AG09319 (cell line): ENCODE measurements at regions not wholly inside any gene's neighbourhood (a gene's known extent, or its start where the extent isn't known, plus 50 kb on each side); places are given as distances from the start of the nearest gene placed in this dataset.

ENCODE experiments used
- DNase-seq: peaks from one replicate; pipeline ENCODE4 v3.0.0-alpha.2; 2010; ENCODE audit warnings: low read depth; ENCODE audit errors: extremely low read depth
- CTCF ChIP-seq: IDR thresholded peaks from 2 replicates; pipeline ENCODE4 v1.5.1; 2011; ENCODE audit warnings: low read depth, mild to moderate bottlenecking, inconsistent platforms, low read length, moderate library complexity

- no peak for DNase-seq
- no peak for TF ChIP-seq CTCF
These were observed 129.2 kb upstream of the PAK3 start for GRCh38 chrX:110966839-110967238.

DNA sequence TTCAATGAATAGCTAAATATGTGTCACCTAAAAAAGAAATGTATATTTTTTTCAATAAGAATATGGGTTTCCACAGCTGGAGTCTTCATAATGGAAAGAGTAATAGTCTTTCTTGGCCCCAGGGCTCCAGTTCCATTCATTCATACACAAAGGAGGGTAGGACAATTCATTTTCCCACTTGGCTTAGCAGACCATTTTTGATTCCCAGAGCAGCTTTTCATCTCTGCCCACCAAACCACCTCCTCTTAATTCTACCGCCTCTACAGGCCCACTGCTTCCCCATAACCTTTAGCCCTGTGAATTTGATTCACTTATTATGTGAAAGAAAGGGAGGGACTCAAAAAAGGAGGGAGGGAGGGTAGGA, 129.9 kb upstream of the PAK3 start:
- no peak for TF ChIP-seq CTCF

DNA sequence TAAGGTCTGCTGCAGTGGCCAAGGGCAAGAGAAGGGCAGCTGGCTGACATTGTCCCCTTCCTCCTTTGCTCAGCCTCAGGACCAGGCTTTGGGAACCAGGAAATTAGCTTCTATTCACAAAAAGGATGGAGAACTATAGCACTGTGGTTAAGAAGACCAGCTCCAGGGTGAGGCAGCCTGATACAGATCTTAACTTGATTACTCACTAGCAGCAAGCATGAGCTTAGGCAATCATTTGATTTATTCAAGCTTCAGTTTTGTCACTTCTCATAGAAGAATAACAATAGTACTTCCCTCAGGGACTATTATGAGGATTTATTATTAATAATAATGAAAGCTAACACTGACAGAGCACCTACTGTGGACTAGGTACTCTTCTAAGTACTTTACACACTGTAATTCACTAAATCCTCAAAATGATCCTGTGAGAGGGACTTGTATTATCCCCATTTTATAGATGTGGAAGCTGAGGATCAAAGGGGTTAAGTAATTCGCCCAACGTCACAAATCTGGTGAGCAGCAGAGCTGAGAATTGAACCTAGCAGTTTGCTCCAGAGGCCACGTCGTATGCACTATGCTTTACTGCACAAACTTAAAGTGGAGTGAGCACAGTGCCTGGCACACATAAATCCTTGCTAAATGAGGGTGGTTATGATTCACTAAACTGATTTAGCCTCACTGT, 130.4 kb upstream of the PAK3 start:
- DNase-seq, result no peak
- TF ChIP-seq CTCF, result no peak

More for the DNA sequence above, 129.9 kb upstream of the PAK3 start:
- no peak for DNase-seq

DNA sequence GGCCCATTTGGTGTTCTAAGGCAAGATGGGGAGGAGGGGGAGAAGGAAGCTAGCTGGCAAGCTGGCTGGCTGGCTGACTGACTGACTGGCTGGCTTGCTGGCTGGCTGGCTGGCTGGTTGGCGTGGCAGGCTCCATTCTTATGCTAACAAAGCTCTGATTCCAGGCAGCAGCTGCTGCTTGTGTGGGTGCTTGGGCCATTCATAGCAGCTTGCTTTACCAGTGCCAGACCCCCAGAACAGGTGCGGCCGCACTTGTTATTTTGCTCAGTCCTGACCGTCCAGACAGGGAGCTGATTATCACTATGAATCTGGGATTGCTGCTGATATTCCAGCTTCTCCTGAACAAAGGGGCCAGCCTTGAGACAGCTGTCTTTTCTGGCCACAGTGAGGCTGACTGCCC, 131.2 kb upstream of the PAK3 start:
- no peak for DNase-seq
- TF ChIP-seq CTCF, result no peak

DNA sequence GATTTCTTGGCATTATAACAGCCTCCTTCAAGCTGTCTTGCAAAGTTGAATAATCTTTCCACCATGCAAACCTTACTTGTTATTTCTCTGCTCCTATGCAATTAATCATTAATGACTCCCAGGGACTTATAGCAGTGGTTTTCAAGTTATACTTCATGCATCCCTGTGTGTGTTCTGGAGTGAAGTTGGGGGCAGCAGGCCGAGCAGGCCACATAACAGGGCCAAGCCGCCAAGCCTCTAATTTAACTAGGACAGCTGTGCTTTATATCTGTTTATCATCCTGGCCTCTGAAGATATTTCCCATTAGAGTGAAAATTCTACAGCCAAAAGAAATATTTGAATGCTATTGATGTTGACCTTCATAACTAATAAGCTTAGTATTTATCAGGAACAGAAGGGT, 133.5 kb upstream of the PAK3 start:
- no peak for TF ChIP-seq CTCF
- no peak for DNase-seq

DNA sequence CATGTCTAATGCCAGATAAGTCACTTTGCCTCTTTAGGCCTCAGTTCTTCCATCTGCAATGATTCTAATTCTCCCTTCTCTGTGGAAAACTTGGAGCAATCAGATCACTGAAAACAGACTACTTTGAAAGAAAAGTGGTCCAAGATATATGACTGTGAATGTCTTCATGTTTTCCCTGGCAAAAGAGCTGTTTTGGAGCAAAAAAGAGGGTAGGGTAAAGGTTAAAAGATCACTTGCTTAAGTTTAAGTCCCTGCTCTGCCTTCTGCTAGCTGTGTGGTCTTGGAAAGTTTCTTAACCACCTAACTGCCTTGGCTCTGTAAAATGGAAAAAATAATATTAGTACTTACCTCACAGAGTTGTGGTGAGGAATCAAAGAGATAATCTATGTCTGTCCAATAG, 140.3 kb upstream of the PAK3 start:
- no peak for TF ChIP-seq CTCF
- no peak for DNase-seq

DNA sequence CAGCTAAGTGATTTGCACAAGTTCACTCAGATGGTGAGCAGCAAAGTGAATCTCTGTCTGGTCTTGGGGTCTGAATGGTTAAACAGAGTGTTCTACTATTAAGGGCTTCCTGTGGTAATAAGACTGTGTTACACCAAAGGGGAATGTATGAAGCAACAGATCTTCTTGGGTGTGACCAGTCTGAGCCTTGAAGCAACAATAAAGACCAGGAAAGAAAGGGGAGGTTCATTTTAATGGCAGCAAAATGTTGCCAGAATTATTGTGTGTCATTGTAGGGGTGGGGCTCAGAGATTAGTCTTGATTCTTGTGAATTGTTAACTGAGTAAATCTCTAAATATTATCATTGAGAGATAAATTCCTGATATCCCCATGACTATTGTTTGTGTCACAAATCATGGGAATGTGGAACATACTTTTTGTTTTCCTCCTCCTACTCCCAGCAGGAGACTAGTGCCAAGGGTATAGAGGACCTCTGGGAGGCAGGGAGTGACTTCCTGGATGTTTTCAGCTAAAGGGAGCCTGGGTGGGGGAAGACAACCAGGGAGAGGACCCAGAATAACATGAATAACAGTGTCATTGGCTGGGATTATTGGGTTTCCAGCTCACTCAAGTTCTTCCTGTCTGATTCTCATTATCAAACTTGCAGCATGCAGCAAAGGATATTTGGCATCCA, 141.4 kb upstream of the PAK3 start:
- TF ChIP-seq CTCF, result no peak
- DNase-seq, result no peak
